SK-N-SH (cell line): ENCODE measurements at regions not wholly inside any gene's neighbourhood (a gene's known extent, or its start where the extent isn't known, plus 50 kb on each side); places are given as distances from the start of the nearest gene placed in this dataset.

Experiments used
- CTCF ChIA-PET: fragments of 300-600, 350-600 bp; formaldehyde crosslinking; extraction: SDS; loops from one replicate; lab custom pipeline; 2021; lab: Yijun Ruan, JAX
- POLR2A ChIA-PET: fragments of 350-600 bp; sonication (Branson Sonifier 250); formaldehyde crosslinking; extraction: SDS; loops from one replicate; lab custom pipeline; 2020; ENCODE audit warnings: antibody characterized with exemption, inconsistent platforms; lab: Yijun Ruan, JAX
- DNase-seq: peaks from one replicate; pipeline ENCODE4 v3.0.0; 2012
- H2AFZ ChIP-seq: fragments of 200-600 bp; sonication (generic); 2 replicates; pipeline ENCODE4 v1.8.1; 2016; ENCODE audit warnings: antibody characterized with exemption, mild to moderate bottlenecking, low read depth
- H3F3A ChIP-seq: fragments of 200-600 bp; sonication (generic); replicated peaks from 2 replicates; pipeline ENCODE3; 2016; ENCODE audit warnings: antibody characterized with exemption, mild to moderate bottlenecking; ENCODE audit not compliant: insufficient read depth
- H3K27ac ChIP-seq, 2 experiments: fragments of 200-500 bp in 1 of 2; fragments of 200-600 bp in 1 of 2; sonication (Bioruptor generic) in 1 of 2; sonication (generic), shearing (Covaris generic) in 1 of 2; 2 replicates each; pipeline versions ENCODE4 v1.5.1 to v1.6.1; 2014 to 2016; ENCODE audit warnings: low read depth in 2 of 2, inconsistent platforms in 1 of 2, low read length in 1 of 2, mild to moderate bottlenecking in 1 of 2, mixed read lengths in 1 of 2
- H3K27me3 ChIP-seq: fragments of 200-600 bp; sonication (generic), shearing (Covaris generic); 2 replicates; pipeline ENCODE4 v1.6.1; 2016; ENCODE audit warnings: mixed run types; ENCODE audit not compliant: insufficient read depth
- H3K36me3 ChIP-seq, 2 experiments: fragments of 200-500 bp in 1 of 2; fragments of 200-600 bp in 1 of 2; sonication (Bioruptor generic) in 1 of 2; sonication (generic) in 1 of 2; replicated peaks in 1 of 2; 2 replicates each; pipeline versions ENCODE3 to v1.5.1; 2014 to 2016; ENCODE audit warnings: low read length in 1 of 2, mild to moderate bottlenecking in 1 of 2; ENCODE audit not compliant: insufficient read depth in 2 of 2, control insufficient read depth in 1 of 2
- H3K4me1 ChIP-seq, 2 experiments: fragments of 200-500 bp in 1 of 2; fragments of 200-600 bp in 1 of 2; sonication (Bioruptor generic) in 1 of 2; sonication (generic), shearing (Covaris generic) in 1 of 2; 2 replicates each; pipeline versions ENCODE4 v1.5.1 to v1.6.1; 2014 to 2016; ENCODE audit warnings: low read depth in 1 of 2, low read length in 1 of 2, mixed run types in 1 of 2; ENCODE audit not compliant: insufficient read depth in 2 of 2, control insufficient read depth in 1 of 2
- H3K4me2 ChIP-seq: fragments of 200-600 bp; sonication (generic), shearing (Covaris generic); 2 replicates; pipeline ENCODE4 v1.6.1; 2017; ENCODE audit warnings: mixed run types
- H3K4me3 ChIP-seq, 2 experiments: fragments of 200-500 bp in 1 of 2; fragments of 200-600 bp in 1 of 2; sonication (Bioruptor generic) in 1 of 2; sonication (generic), shearing (Covaris generic) in 1 of 2; 2 replicates each; pipeline versions ENCODE4 v1.5.1 to v1.8.1; 2014 to 2016; ENCODE audit warnings: low read depth in 2 of 2, inconsistent platforms in 1 of 2, low read length in 1 of 2, mild to moderate bottlenecking in 1 of 2, mixed read lengths in 1 of 2, moderate library complexity in 1 of 2
- H3K79me2 ChIP-seq: fragments of 200-600 bp; sonication (generic); 2 replicates; pipeline ENCODE4 v1.8.1; 2017; ENCODE audit warnings: mild to moderate bottlenecking; ENCODE audit not compliant: insufficient read depth
- H3K9ac ChIP-seq: fragments of 200-600 bp; sonication (generic); 2 replicates; pipeline ENCODE4 v1.6.1; 2017; ENCODE audit warnings: mixed run types
- H3K9me2 ChIP-seq: fragments of 200-600 bp; sonication (generic); 2 replicates; pipeline ENCODE4 v1.6.1; 2017; ENCODE audit warnings: mixed run types
- H3K9me3 ChIP-seq: fragments of 200-600 bp; sonication (generic); 2 replicates; pipeline ENCODE4 v1.6.1; 2017; ENCODE audit warnings: mixed run types, mild to moderate bottlenecking, moderate library complexity
- H4K20me1 ChIP-seq: fragments of 200-600 bp; sonication (generic); 2 replicates; pipeline ENCODE4 v1.6.1; 2017; ENCODE audit warnings: mild to moderate bottlenecking, mixed run types; ENCODE audit not compliant: insufficient read depth
- GATA2 ChIP-seq: sonication (generic); formaldehyde crosslinking; IDR thresholded peaks from 2 replicates; pipeline ENCODE4 v1.5.0; 2020; ENCODE audit warnings: mild to moderate bottlenecking, missing genetic modification reagents
- MAX ChIP-seq: IDR thresholded peaks from 2 replicates; pipeline ENCODE4 v1.4.0; 2012; ENCODE audit warnings: low read depth
- MXI1 ChIP-seq: IDR thresholded peaks from 2 replicates; pipeline ENCODE4 v1.6.1; 2012; ENCODE audit warnings: mild to moderate bottlenecking, low read depth, low read length, improper control_type of control experiment
- PBX3 ChIP-seq: IDR thresholded peaks from 2 replicates; pipeline ENCODE4; 2012
- RCOR1 ChIP-seq: fragments of 150-350 bp; IDR thresholded peaks from 2 replicates; pipeline ENCODE4 v1.6.1; 2017; ENCODE audit warnings: antibody characterized with exemption, low read length
- SMC3 ChIP-seq: IDR thresholded peaks from 2 replicates; pipeline ENCODE4 v1.6.1; 2012; ENCODE audit warnings: low read depth, low read length, improper control_type of control experiment
- WGBS: methylation state at CpG from one replicate; pipeline ENCODE4 v1.1.6; 2017; ENCODE audit warnings: low lambda C conversion rate; 5-methylcytosine and 5-hydroxymethylcytosine counted together
- TF ChIP-seq, protein P1 (sequence below): fragments of 200-600 bp; sonication (generic); IDR thresholded peaks from 2 replicates; pipeline ENCODE4 v1.6.1; 2017; ENCODE audit warnings: antibody characterized with exemption, mild to moderate bottlenecking, moderate library complexity

DNA sequence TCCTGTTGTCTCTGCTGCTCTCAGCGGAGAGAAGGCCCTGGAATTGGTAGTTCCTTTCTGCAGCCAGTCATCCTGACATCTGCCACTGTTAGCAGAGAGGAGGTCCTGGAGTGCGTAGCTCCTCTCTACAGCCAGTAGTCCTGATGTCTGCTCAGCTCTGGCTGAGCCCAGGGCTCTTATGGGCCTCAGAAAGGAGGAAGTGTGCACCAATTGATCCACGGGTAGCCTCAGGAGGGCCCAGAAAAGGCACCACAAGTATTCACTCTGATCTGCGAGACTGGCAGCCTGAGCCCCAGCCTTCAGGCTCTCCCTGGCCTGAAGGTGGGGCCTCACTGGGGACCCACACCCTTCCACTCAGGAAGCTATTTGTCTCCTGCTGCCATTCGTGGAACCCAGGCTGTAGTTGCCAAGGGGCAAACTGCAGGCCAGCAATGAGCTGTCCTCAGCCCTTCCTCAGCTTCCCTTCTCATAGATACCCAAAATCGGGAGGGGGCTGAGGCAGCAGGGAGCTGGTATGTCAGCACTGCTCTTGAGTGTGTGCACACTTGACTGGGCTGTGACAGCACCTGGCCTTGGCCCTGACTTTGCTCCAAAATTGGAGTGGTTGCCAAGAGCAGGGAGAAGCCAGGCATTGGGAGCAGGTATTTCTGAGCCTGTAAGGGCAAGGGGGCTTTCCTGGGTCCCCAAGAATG lies 1049.5 kb upstream of the ACO1 start:
- no peak overlapping the region for H3K4me2 ChIP-seq
- no peak overlapping the region for H3K27ac ChIP-seq
- H3K9me3 ChIP-seq = 0 out of 2 replicates have a peak, but pooled peaks cover 5% of the 10 kb centered on the region
- H3K27me3 ChIP-seq = no peaks in the 10 kb centered on the region; the same call in 1 of the 2 replicates
- H4K20me1 ChIP-seq = no peaks in the 10 kb centered on the region
- H3K9me2 ChIP-seq = no peaks in the 10 kb centered on the region
- POLR2A ChIA-PET = no interaction called here
- no peaks in the 10 kb centered on the region for H3K36me3 ChIP-seq
- 27% methylated on average over 3 of the region's 6 CpGs for WGBS
- no peaks in the 10 kb centered on the region; a peak in 1 of 4 replicates for H3K4me1 ChIP-seq
- no peak for DNase-seq
- CTCF ChIA-PET = no interaction called here
- no peaks in the 10 kb centered on the region for H3K79me2 ChIP-seq
- no peak overlapping the region for H2AFZ ChIP-seq
- no peak overlapping the region for H3K4me3 ChIP-seq
- no peaks in the 10 kb centered on the region for H3F3A ChIP-seq
- TF ChIP-seq MAX (no peak), RCOR1 (no peak), MXI1 (no peak), SMC3 (no peak)
- TF ChIP-seq, protein P1, sequence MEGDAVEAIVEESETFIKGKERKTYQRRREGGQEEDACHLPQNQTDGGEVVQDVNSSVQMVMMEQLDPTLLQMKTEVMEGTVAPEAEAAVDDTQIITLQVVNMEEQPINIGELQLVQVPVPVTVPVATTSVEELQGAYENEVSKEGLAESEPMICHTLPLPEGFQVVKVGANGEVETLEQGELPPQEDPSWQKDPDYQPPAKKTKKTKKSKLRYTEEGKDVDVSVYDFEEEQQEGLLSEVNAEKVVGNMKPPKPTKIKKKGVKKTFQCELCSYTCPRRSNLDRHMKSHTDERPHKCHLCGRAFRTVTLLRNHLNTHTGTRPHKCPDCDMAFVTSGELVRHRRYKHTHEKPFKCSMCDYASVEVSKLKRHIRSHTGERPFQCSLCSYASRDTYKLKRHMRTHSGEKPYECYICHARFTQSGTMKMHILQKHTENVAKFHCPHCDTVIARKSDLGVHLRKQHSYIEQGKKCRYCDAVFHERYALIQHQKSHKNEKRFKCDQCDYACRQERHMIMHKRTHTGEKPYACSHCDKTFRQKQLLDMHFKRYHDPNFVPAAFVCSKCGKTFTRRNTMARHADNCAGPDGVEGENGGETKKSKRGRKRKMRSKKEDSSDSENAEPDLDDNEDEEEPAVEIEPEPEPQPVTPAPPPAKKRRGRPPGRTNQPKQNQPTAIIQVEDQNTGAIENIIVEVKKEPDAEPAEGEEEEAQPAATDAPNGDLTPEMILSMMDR = no peak
- no peak overlapping the region for H3K9ac ChIP-seq

DNA sequence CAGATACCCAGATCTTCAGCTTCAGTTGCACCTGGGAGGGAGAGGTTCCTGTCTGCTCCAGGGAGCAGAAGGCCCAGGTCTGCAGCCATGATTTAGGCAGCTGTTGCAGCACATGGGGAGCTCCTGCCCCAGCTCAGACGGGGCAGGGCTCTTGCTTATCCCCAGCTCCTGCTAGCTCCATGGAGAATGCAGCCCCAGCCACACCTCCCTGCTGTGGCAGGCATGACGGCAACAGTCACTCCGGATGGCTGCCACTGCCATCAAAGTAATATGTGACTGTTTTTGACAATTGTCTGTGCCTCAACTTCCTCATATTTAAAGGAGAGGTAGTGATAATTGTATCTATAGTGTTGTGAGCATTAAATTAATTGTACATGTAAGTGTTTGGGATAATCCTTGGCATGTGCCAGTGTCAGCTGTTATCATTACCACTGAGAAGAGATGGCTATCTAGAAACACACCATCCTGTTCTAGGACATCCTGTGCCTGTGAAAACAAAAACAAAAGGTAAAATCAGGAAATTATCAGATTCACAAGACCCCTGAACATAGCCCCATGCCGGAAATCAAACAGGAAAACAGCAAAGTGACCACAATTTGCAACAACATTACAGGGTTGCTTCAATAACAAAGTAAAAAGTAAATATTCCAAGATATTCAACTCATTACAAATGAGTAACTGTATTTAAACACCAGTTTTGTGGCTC lies 1048.8 kb upstream of the ACO1 start:
- CTCF ChIA-PET = no interaction called here
- 0 out of 2 replicates have a peak, but pooled peaks cover 5% of the 10 kb centered on the region for H3K9me3 ChIP-seq
- no peaks in the 10 kb centered on the region for H3F3A ChIP-seq
- H3K4me2 ChIP-seq = no peak overlapping the region
- no peaks in the 10 kb centered on the region; a peak in 1 of 4 replicates for H3K4me1 ChIP-seq
- H3K27me3 ChIP-seq = no peaks in the 10 kb centered on the region
- no peaks in the 10 kb centered on the region for H4K20me1 ChIP-seq
- no peak overlapping the region for H3K4me3 ChIP-seq
- no peak overlapping the region for H3K27ac ChIP-seq
- POLR2A ChIA-PET = no interaction called here
- DNase-seq = no peak
- TF ChIP-seq GATA2 (CRISPR knock-in tag) (peak; percentile 30; the same call in 1 of the 2 replicates), RCOR1 (no peak)
- no peak overlapping the region for H3K9ac ChIP-seq
- no peaks in the 10 kb centered on the region for H3K36me3 ChIP-seq
- no peaks in the 10 kb centered on the region for H3K9me2 ChIP-seq
- 68% methylated on average over 3 of the region's 4 CpGs for WGBS
- H3K79me2 ChIP-seq = no peaks in the 10 kb centered on the region
- no peak overlapping the region for H2AFZ ChIP-seq

DNA sequence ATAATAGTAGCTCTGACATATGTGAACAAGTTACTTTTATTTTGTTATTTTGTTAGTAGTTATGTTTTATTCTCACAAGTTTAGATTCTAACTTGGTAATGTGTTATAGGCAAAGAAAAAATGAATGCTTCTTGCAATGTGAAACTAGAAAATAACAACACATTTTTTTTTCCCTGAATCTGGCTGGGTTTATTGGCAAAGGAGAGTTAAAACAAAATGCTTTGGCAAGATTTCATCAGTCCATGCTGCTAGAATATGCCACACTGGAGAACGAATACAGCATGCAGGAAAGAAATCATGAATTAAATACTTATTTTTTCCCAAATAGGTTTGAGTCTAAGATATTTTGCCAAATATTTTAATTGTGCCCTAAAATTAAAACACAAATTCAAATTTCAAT lies 1048.1 kb upstream of the ACO1 start:
- Histone ChIP-seq H3K27me3 (no peaks in the 10 kb centered on the region), H3K36me3 (no peaks in the 10 kb centered on the region), H3K9ac (no peak overlapping the region), H2AFZ (no peak overlapping the region), H3K9me2 (no peaks in the 10 kb centered on the region), H3K4me3 (no peak overlapping the region), H3F3A (no peaks in the 10 kb centered on the region), H3K4me1 (no peaks in the 10 kb centered on the region; a peak in 1 of 4 replicates), H3K4me2 (no peak overlapping the region), H4K20me1 (no peaks in the 10 kb centered on the region), H3K27ac (no peak overlapping the region), H3K79me2 (no peaks in the 10 kb centered on the region), H3K9me3 (0 out of 2 replicates have a peak, but pooled peaks cover 5% of the 10 kb centered on the region)
- POLR2A ChIA-PET = no interaction called here
- CTCF ChIA-PET = no interaction called here
- no peak for TF ChIP-seq PBX3
- no peak for DNase-seq
- 32% methylated on average over 1 of the region's 1 CpG for WGBS
